HG02798 (cell line): ENCODE measurements at regions not wholly inside any gene's neighbourhood (a gene's known extent, or its start where the extent isn't known, plus 50 kb on each side); places are given as distances from the start of the nearest gene placed in this dataset.

Experiments
- ATAC-seq: cut with Tn5 transposase; IDR thresholded peaks from one replicate; pipeline ENCODE4 v1.9.1; 2021; ENCODE audit warnings: mild to moderate bottlenecking; ENCODE audit not compliant: unreplicated experiment, poor library complexity

DNA sequence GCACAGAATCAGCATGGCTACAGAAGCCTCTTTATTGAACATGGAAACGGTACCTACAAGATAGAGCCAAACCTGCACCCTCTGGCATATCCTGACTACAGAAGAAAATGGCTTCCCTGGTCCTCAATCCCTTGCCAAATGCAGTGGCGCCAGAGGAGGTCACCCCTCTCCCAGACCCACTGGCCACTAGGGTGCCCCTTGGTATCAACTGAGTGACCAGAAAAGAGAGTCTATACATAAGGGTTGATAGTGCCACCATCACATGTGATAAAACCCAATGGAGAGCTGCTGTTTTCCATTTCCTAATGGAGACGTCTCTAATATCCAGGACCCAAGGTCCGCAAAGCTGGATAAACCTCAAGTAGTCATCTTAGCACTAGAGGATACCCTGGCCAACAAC lies 52.7 kb upstream of the ALK start:
- no peak for ATAC-seq

DNA sequence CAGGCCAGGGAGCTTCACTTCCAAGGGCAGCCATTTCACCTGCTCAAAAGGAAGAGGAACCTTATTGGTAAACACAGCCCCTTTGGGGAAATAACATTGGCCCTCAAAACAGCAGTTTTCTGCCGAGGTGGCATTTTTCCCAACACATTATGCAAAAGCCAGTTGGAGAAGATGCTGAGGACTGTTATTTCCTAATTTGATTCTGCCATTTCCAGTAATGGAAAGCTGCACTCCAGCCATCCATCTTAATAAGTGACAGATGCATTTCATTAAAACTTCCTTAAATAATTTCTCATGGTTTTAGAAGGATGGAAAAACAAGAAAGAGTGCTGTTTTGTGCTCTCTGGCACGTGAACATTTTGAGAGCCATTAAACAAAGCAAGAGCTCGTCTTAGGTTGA lies 55.9 kb upstream of the ALK start:
- no peak for ATAC-seq

- no peak for ATAC-seq
Observed at GRCh38 chr2:29981402-29981801, 60.0 kb upstream of the ALK start.

GRCh38 chr2:29983308-29983707 lies 61.9 kb upstream of the ALK start:
- ATAC-seq: no peak

GRCh38 chr2:29987146-29987545 lies 65.8 kb upstream of the ALK start:
- no peak for ATAC-seq

GRCh38 chr2:29990129-29990528 lies 68.7 kb upstream of the ALK start:
- no peak for ATAC-seq

- ATAC-seq: no peak
Observed at GRCh38 chr2:29991086-29991485, 69.7 kb upstream of the ALK start.

DNA sequence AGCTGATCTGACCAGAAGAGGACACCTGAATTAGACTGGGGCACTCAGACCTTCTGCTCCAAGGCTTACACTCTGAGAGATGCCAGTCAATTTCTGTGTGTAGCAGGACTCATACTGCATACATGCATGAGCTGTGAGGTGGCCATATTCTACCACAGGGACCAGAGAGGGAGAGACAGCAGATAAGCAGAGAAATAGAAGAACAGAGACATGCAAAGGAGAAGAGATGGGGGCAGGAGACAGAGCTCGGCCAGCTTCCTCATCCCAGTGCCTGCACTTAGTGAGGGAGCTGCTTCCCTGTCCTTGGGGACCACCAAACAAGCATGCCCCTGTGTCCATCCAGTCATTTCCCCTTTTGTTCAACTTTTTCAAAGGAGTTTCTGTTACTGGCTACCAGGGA lies 73.9 kb upstream of the ALK start:
- no peak for ATAC-seq

DNA sequence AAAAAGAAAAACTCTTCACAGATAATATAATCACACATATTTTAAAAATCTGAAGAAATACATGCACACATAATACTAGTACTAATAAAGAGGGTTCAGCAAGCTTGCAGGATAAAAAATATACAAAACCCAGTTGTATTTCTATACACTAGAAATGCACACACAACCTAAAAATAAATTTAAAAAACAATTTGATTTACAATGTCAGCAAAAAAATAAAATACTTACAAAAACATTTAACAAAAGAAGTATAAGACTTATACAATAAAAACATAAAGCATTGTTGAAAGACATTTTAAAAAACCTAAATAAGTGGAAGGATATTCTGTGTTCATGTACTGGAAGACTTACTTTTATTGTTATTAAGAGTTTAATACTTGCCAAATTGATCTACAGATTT lies 81.7 kb upstream of the ALK start:
- no peak for ATAC-seq

- ATAC-seq: peak; percentile 76
Observed at GRCh38 chr2:30022444-30023071, 101.2 kb upstream of the ALK start.

- ATAC-seq: no peak
Observed at GRCh38 chr2:30024281-30024680, 102.9 kb upstream of the ALK start.

DNA sequence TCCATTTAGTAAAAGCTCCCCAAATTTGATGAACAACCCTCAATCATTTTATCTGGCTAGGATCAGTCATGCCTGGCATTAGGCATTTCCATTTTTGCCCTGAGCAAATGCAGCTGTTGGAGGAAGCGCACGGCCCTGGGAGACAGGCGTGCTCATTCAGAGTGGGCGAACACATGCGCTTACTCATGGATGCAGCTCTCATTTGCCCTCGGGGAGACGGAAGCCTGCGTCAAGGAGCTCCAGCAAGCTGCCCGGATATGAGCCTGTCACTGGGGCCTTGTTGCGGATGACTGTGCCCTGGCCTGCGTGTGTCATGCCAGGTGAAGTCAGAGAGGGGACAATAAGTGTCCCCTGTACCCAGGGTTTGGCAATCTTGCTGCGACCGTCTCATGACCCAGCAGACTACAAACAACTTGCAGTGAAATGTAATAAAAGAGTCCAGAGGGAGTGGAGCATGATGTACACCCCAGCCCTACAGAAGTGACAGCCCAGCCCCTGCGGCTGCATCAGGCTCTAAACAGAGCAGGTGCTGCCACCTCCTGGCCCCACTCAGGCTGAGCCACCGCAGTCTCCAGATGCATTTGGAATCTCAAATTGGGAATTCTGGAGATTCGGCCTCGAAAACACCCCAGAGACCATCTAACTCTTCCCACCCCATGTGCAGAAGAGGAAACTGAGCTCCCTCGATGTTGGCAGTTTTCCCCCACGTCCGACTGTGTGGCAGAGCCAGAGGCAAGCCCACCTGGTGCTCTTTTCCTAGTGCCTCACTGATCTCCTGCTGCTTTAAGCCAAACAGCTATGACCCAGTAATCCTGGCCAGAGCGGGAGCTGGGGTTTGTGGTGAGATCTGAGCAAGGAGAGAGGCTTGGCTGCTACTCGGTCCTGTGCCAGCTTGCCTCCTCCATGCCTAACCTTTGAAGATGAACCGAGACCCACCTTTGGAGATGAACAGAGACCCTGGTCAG lies 105.0 kb upstream of the ALK start:
- no peak for ATAC-seq

- no peak for ATAC-seq
Observed at GRCh38 chr2:30029804-30030203, 108.4 kb upstream of the ALK start.

DNA sequence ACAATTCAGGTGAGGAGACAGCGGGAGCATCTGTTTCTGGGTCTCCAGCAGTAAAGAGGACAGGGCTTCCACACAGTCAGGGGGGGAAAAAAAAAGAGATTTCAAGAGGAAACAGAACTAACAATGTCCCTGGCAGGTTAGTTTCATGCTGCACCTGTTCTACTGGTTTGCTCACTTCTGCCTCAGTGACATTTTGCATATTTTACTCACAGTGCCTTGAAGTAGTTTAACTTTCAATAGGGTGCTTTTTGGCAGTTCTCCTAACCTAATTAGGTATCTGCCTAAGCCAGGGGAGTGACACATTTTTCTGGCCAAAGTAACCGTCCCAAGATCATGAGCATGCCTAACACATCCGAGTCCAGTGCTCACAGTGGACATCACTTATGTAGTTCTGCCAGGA lies 109.0 kb upstream of the ALK start:
- no peak for ATAC-seq

DNA sequence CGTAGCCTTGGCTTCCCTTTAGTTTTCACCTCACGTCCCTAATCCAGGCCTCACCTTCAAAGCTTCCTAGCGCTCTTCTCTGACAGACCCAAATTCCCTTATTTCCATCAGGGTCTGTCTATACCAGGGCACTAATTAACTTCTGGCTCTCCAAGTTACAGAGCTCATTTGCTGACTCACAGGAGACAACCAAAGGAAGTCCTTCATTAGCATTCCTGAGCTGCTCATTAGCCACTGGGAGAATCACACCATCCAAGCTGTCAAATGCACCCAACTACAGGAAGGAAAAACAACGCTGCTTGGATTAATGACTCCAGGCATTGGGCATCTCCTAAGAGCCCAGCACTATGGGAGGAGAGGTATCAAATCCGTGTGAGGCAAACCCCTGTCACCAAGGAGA lies 109.8 kb upstream of the ALK start:
- ATAC-seq: no peak

- no peak for ATAC-seq
Observed at GRCh38 chr2:30034052-30034775, 112.6 kb upstream of the YPEL5 start.

DNA sequence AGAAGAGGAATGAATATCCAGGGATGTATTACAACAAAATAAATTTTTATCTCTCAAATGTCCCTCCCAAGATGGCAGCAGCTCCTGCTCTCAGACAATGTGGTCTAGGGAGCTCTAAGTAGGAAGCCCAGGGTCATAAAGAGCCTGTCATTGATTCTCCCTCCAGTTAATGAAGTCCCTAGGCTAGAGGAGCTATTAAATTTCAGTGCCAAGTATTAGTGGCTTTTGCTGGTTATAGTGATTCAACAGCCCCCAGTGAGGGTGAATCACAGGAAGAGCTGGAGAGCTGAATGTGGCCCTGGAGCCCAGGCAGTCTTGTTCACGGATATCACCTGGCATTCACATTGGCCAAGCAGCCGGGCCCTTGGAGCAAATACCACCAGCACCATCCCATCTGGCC lies 109.8 kb upstream of the YPEL5 start:
- no peak for ATAC-seq

DNA sequence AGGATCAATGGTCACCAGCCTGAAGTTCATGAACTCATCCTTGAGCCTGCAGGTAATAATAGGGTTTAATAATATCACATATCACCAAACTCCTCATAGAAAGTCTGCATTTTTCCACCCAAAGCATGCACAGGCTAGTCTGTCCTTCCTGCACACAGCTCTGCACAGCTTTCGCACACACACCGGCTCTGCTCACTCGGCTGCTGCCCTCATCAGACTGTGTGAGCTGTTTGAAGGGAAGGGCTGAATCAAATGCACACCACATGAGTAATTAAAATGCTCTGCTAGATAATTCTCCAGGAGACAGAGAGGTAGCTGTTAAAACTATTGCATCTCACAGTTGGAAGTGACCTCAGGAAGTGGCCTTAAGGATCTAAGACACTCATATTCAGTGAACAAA lies 108.4 kb upstream of the YPEL5 start:
- ATAC-seq: no peak

DNA sequence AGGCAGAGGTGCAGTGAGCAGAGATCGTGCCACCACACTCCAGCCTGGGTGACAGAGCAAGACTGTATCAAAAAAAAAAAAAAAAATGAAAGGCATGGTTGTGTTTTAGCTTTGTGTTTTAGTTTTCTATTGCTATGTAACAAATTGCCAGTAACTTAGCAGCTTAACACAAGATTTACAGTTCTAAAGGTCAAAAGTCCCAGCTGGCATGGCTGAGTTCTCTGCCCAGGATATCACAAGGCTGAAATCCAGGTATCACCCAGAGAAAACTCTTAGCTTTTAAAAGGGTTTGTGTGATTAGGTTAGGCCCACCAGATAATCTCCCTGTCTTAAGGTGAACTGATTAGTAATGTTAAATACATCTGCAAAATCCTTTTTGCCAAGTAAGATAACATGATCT lies 107.7 kb upstream of the YPEL5 start:
- no peak for ATAC-seq

DNA sequence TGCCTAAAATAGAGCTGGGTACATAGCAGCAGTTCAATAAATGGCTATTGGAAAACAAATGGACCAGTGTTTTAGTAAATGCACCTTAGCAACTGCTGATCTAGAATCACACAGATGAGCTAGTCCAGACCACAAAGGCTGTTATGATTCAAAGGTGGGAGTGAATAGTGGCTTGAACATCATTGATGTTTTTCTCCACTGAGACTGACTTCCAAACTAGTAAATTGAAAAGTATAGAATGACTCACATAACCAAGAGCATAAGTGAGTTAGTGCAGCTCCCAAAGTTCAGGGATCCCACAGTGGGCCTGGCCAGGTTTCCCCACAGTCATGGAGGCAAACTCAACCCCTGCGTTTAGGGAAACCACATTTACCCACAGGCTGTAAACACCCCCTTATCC lies 106.7 kb upstream of the YPEL5 start:
- ATAC-seq: no peak

DNA sequence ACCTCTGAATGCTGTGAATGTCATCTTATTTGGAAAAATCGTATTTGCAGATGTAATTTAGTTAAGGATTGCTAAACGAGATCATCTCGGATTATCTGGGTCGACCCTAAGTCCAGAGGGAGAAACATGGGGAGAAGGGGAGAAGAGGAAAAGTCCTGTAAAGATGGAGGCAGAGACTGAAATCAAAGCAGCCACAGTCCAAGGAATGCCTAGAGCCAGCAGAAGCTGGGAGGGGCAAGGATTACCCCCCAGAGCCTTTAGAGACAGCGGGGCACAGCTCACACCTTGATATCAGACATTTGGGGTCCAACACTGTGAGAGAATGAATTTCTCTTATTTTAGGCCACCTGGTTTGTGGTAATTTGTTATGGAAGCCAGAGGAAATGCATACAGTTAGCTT lies 104.9 kb upstream of the YPEL5 start:
- no peak for ATAC-seq
